HepG2 (cell line): ENCODE measurements at regions not wholly inside any gene's neighbourhood (a gene's known extent, or its start where the extent isn't known, plus 50 kb on each side); places are given as distances from the start of the nearest gene placed in this dataset.

Experiments used
- ATAC-seq: fragments of 200-7000 bp; cut with Tn5 transposase; 3 replicates; pipeline ENCODE4 v1.9.1; 2020; ENCODE audit warnings: mild to moderate bottlenecking, moderate library complexity
- BruUV-seq: library from RNA; stranded (reverse); fragments of 400-500 nt; replicated peaks from 2 replicates; lab custom pipeline; 2021; lab: Mats Ljungman, UMichigan
- CTCF ChIA-PET: fragments of 300-600 bp; formaldehyde crosslinking; extraction: SDS; loops from one replicate; lab custom pipeline; 2021; ENCODE audit warnings: low total read pairs, inconsistent platforms, low intra/inter-chr PET ratio; lab: Yijun Ruan, JAX
- POLR2A ChIA-PET: fragments of 350-600 bp; sonication (Branson Sonifier 250); formaldehyde crosslinking; loops from one replicate; lab custom pipeline; 2020; ENCODE audit warnings: antibody characterized with exemption, inconsistent platforms; lab: Yijun Ruan, JAX
- DNase-seq: peaks from one replicate; pipeline ENCODE4 v3.0.0-alpha.2; 2015; ENCODE audit warnings: low spot score
- FAIRE-seq: peaks from 3 replicates; lab custom pipeline; 2011; peaks lifted over from hg19 to GRCh38; lab: Jason Lieb, UNC
- H2AFZ ChIP-seq: one replicate; pipeline ENCODE4 v1.6.1; 2011; ENCODE audit warnings: low read length, inconsistent platforms
- H3K27ac ChIP-seq: fragments of 300-600 bp; 3 replicates; pipeline ENCODE4 v1.8.0; 2011; ENCODE audit warnings: mixed run types, mild to moderate bottlenecking, mixed read lengths, low read length, inconsistent platforms; ENCODE audit not compliant: insufficient read depth; ENCODE audit errors: extremely low read length
- H3K27me3 ChIP-seq, 2 experiments: fragments of 200-600 bp in 1 of 2; 2 replicates in 1 of 2; 3 replicates in 1 of 2; pipeline versions ENCODE4 v1.6.0 to v1.8.0; 2011; ENCODE audit warnings: low read length in 2 of 2, mild to moderate bottlenecking in 2 of 2, moderate library complexity in 2 of 2, inconsistent platforms in 1 of 2; ENCODE audit not compliant: insufficient read depth in 2 of 2, control insufficient read depth in 1 of 2
- H3K36me3 ChIP-seq, 2 experiments: fragments of 200-600 bp in 1 of 2; replicated peaks in 1 of 2; 2 replicates in 1 of 2; 3 replicates in 1 of 2; pipeline versions ENCODE4 v1.5.1 to v1.8.0; 2011; ENCODE audit warnings: low read length in 2 of 2, inconsistent platforms in 1 of 2; ENCODE audit not compliant: insufficient read depth in 2 of 2, control insufficient read depth in 1 of 2
- H3K4me1 ChIP-seq: 2 replicates; pipeline ENCODE4 v1.5.1; 2012; ENCODE audit warnings: low read length, inconsistent platforms; ENCODE audit not compliant: insufficient read depth
- H3K4me2 ChIP-seq: 2 replicates; pipeline ENCODE4 v1.6.0; 2011; ENCODE audit warnings: low read depth, low read length, inconsistent platforms
- H3K4me3 ChIP-seq, 3 experiments: fragments of 200-600 bp in 1 of 3; sonication (generic), shearing (Covaris generic) in 1 of 3; replicated peaks in 1 of 3; 2 replicates each; pipeline ENCODE4 v1.5.1; 2011 to 2016; ENCODE audit warnings: low read length in 3 of 3, inconsistent platforms in 2 of 3, low read depth in 2 of 3, mild to moderate bottlenecking in 2 of 3, control low read depth in 1 of 3, mixed read lengths in 1 of 3; ENCODE audit not compliant: insufficient read depth in 1 of 3
- H3K79me2 ChIP-seq: one replicate; pipeline ENCODE4 v1.6.1; 2011; ENCODE audit warnings: low read length, inconsistent platforms; ENCODE audit not compliant: insufficient read depth
- H3K9ac ChIP-seq: 2 replicates; pipeline ENCODE4 v1.6.0; 2011; ENCODE audit warnings: mild to moderate bottlenecking, low read depth, low read length, inconsistent platforms; ENCODE audit not compliant: insufficient read depth
- H3K9me3 ChIP-seq: 2 replicates; pipeline ENCODE4 v1.5.1; 2012; ENCODE audit warnings: mild to moderate bottlenecking, low read length
- H4K20me1 ChIP-seq: 2 replicates; pipeline ENCODE4 v1.6.0; 2011; ENCODE audit warnings: inconsistent platforms, mild to moderate bottlenecking, low read length, moderate library complexity; ENCODE audit not compliant: insufficient read depth
- ATRX ChIP-seq: sonication (generic); formaldehyde crosslinking; IDR thresholded peaks from 2 replicates; pipeline ENCODE4 v1.4.0; 2020; ENCODE audit warnings: missing genetic modification reagents, borderline replicate concordance
- CEBPB ChIP-seq: IDR thresholded peaks from 2 replicates; pipeline ENCODE4 v1.6.1; 2011; ENCODE audit warnings: low read depth, low read length, improper control_type of control experiment, borderline replicate concordance
- HIVEP1 ChIP-seq: sonication (generic); formaldehyde crosslinking; IDR thresholded peaks from 2 replicates; pipeline ENCODE4 v1.4.0; 2020; ENCODE audit warnings: mild to moderate bottlenecking, missing genetic modification reagents
- HNRNPLL ChIP-seq: fragments of 200-400 bp; formaldehyde crosslinking; IDR thresholded peaks from 2 replicates; pipeline ENCODE4 v1.6.1; 2017; ENCODE audit warnings: mild to moderate bottlenecking, low read depth, low read length; ENCODE audit not compliant: poor library complexity, severe bottlenecking
- JUNB ChIP-seq: sonication (generic); formaldehyde crosslinking; IDR thresholded peaks from 2 replicates; pipeline ENCODE4 v1.8.0; 2022; ENCODE audit warnings: missing genetic modification reagents, mild to moderate bottlenecking, borderline replicate concordance
- KDM4B ChIP-seq: sonication (generic); formaldehyde crosslinking; IDR thresholded peaks from 2 replicates; pipeline ENCODE4 v1.4.0; 2020; ENCODE audit warnings: missing genetic modification reagents
- MYC ChIP-seq: sonication (generic); formaldehyde crosslinking; IDR thresholded peaks from 2 replicates; pipeline ENCODE4 v1.9.0; 2021; ENCODE audit warnings: missing genetic modification reagents, borderline replicate concordance
- NFAT5 ChIP-seq: sonication (generic); formaldehyde crosslinking; IDR thresholded peaks from 2 replicates; pipeline ENCODE4 v1.4.0; 2020; ENCODE audit warnings: missing genetic modification reagents
- SKIL ChIP-seq: sonication (generic); formaldehyde crosslinking; IDR thresholded peaks from 2 replicates; pipeline ENCODE4 v1.8.0; 2022; ENCODE audit warnings: missing genetic modification reagents, mild to moderate bottlenecking, moderate library complexity, borderline replicate concordance
- SMAD3 ChIP-seq: sonication (generic); formaldehyde crosslinking; IDR thresholded peaks from 2 replicates; pipeline ENCODE4 v1.4.0; 2020; ENCODE audit warnings: missing genetic modification reagents
- SMYD3 ChIP-seq: sonication (generic); formaldehyde crosslinking; IDR thresholded peaks from 2 replicates; pipeline ENCODE4 v1.8.1; 2023; ENCODE audit warnings: mild to moderate bottlenecking, missing genetic modification reagents
- TRIM24 ChIP-seq: sonication (generic); formaldehyde crosslinking; IDR thresholded peaks from 2 replicates; pipeline ENCODE4 v1.8.0; 2022; ENCODE audit warnings: mild to moderate bottlenecking, missing genetic modification reagents
- ZNF10 ChIP-seq: sonication (generic); formaldehyde crosslinking; IDR thresholded peaks from 2 replicates; pipeline ENCODE4 v1.4.0; 2020; ENCODE audit warnings: mild to moderate bottlenecking, low read depth, missing genetic modification reagents, borderline replicate concordance
- WGBS: methylation state at CpG from one replicate; pipeline ENCODE4 v1.1.6; 2017; ENCODE audit warnings: low lambda C conversion rate; 5-methylcytosine and 5-hydroxymethylcytosine counted together
- in situ Hi-C: cut with HindIII; loops from 2 replicates; pipeline ENCODE4 v1.10.0; 2017; ENCODE audit warnings: low pct_unique_long_range_greater_than_20kb; ENCODE audit not compliant: extremely low pct_ligation_motif_present
- intact Hi-C: fragments of 100-400 bp; cut with micrococcal nuclease; formaldehyde crosslinking; loops from one replicate; pipeline ENCODE4 v1.10.0; 2022; ENCODE audit not compliant: unreplicated experiment

GRCh38 chr13:85420136-85420535 lies 379.1 kb downstream of the SLITRK6 start:
- intact Hi-C loops = no loop called here
- in situ Hi-C loops = no loop called here
- Histone ChIP-seq H3K27me3 (no peaks in the 10 kb centered on the region), H3K79me2 (no peaks in the 10 kb centered on the region), H3K27ac (no peak overlapping the region), H3K36me3 (no peaks in the 10 kb centered on the region), H3K9ac (no peak overlapping the region), H3K9me3 (no peaks in the 10 kb centered on the region), H3K4me2 (no peak overlapping the region), H3K4me3 (no peak overlapping the region), H4K20me1 (no peaks in the 10 kb centered on the region), H2AFZ (no peak overlapping the region), H3K4me1 (no peaks in the 10 kb centered on the region)
- POLR2A ChIA-PET = no interaction called here
- no peak for FAIRE-seq
- TF ChIP-seq TRIM24 (CRISPR knock-in tag) (no peak), CEBPB (no peak), KDM4B (CRISPR knock-in tag) (no peak), HIVEP1 (CRISPR knock-in tag) (no peak), SMAD3 (CRISPR knock-in tag) (no peak), JUNB (CRISPR knock-in tag) (no peak), ZNF10 (no peak), SKIL (CRISPR knock-in tag) (no peak), ATRX (CRISPR knock-in tag) (no peak), SMYD3 (no peak), HNRNPLL (no peak), MYC (CRISPR knock-in tag) (no peak), NFAT5 (CRISPR knock-in tag) (no peak)
- DNase-seq = no peak
- no peak for ATAC-seq
- no TSS peak for BruUV-seq
- whole genome bisulfite sequencing = 7% methylated on average over 2 of the region's 2 CpGs
- CTCF ChIA-PET = no interaction called here
